DND-41 (cell line): ENCODE measurements at regions not wholly inside any gene's neighbourhood (a gene's known extent, or its start where the extent isn't known, plus 50 kb on each side); places are given as distances from the start of the nearest gene placed in this dataset.
"Not testable (repeated sequence)": the region's sequence is repeated elsewhere in the genome, so short reads cannot be mapped to it uniquely, and the experiment has no call there.

Source experiments
- ATAC-seq: fragments of 200-7000 bp; cut with Tn5 transposase; 3 replicates; pipeline ENCODE4 v1.9.1; 2021; ENCODE audit warnings: low read depth; ENCODE audit not compliant: insufficient read depth
- DNase-seq: peaks from one replicate; pipeline ENCODE4 v3.0.0-alpha.2; 2020
- H2AFZ ChIP-seq: 2 replicates; pipeline ENCODE4 v1.6.0; 2012; ENCODE audit warnings: low read depth, low read length
- H3K27ac ChIP-seq: 2 replicates; pipeline ENCODE4 v1.5.1; 2012; ENCODE audit warnings: low read length, inconsistent platforms
- H3K27me3 ChIP-seq: fragments of 200-600 bp; sonication (generic); 2 replicates; pipeline ENCODE4 v1.6.0; 2012; ENCODE audit warnings: low read length, mild to moderate bottlenecking, inconsistent platforms; ENCODE audit not compliant: insufficient read depth, poor library complexity
- H3K36me3 ChIP-seq: 2 replicates; pipeline ENCODE4 v1.5.1; 2012; ENCODE audit warnings: low read length, inconsistent platforms; ENCODE audit not compliant: insufficient read depth
- H3K4me1 ChIP-seq: 2 replicates; pipeline ENCODE4 v1.5.1; 2012; ENCODE audit warnings: mild to moderate bottlenecking, low read length; ENCODE audit not compliant: insufficient read depth
- H3K4me2 ChIP-seq: 2 replicates; pipeline ENCODE4 v1.6.0; 2012; ENCODE audit warnings: mild to moderate bottlenecking, moderate library complexity, low read length, inconsistent platforms; ENCODE audit not compliant: insufficient read depth
- H3K4me3 ChIP-seq, 2 experiments: fragments of 200-600 bp in 1 of 2; shearing (Covaris generic) in 1 of 2; 2 replicates each; pipeline ENCODE4 v1.5.1; 2012 to 2016; ENCODE audit warnings: inconsistent platforms in 2 of 2, low read length in 2 of 2, mild to moderate bottlenecking in 2 of 2, low read depth in 1 of 2, moderate library complexity in 1 of 2
- H3K79me2 ChIP-seq: 2 replicates; pipeline ENCODE4 v1.6.0; 2012; ENCODE audit warnings: low read length, inconsistent platforms; ENCODE audit not compliant: insufficient read depth
- H3K9ac ChIP-seq: 2 replicates; pipeline ENCODE4 v1.6.0; 2012; ENCODE audit warnings: low read depth, mild to moderate bottlenecking, inconsistent platforms, low read length, moderate library complexity
- H3K9me3 ChIP-seq: 2 replicates; pipeline ENCODE4 v1.5.1; 2012; ENCODE audit warnings: low read length, moderate library complexity, mild to moderate bottlenecking, inconsistent platforms; ENCODE audit not compliant: insufficient read depth, severe bottlenecking
- H4K20me1 ChIP-seq: 2 replicates; pipeline ENCODE4 v1.6.0; 2012; ENCODE audit warnings: low read length; ENCODE audit not compliant: insufficient read depth
- EZH2 ChIP-seq: IDR thresholded peaks from 3 replicates; pipeline ENCODE4 v1.6.1; 2012; ENCODE audit warnings: borderline replicate concordance, low read depth, mild to moderate bottlenecking, moderate library complexity, low read length, inconsistent platforms; ENCODE audit not compliant: severe bottlenecking
- TF ChIP-seq, protein P1 (sequence below): IDR thresholded peaks from 2 replicates; pipeline ENCODE4 v1.5.1; 2012; ENCODE audit warnings: borderline replicate concordance, low read length, moderate library complexity, mild to moderate bottlenecking; ENCODE audit not compliant: poor library complexity, severe bottlenecking; ENCODE audit errors: extremely low read depth

DNA sequence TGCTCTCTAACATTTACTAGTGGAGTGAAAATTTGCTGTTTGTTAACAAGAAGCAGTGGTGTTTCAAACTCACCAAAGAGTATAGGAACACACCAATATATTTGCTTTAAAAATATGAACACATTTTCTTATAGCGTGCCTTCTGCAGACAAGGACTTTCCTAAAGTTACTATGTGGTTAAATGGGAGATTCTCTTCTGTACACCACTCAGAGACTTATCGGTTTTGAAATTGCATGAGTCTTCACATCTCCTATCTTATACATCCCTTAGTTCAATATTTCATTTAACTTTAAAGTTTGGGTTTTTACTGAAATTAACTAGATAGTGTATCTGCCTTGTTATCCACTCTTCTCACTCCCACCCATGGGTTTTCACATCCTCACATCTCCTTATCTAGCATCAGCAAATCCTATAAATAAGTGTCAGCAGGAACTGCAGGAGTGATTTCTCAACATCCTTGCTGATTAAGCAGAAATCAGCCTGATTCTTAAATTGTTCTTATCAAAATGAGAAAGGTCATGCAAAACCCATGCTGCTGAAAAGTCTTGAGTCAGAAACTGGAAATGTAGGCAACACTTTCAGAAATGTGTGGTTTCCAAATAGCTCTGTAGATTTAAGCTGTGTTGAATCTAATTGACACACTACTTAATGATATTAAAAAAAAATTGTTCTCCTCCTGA, 1075.6 kb upstream of the GJE1 start:
- DNase-seq (no peak), ATAC-seq (no peak)
- TF ChIP-seq, protein P1, sequence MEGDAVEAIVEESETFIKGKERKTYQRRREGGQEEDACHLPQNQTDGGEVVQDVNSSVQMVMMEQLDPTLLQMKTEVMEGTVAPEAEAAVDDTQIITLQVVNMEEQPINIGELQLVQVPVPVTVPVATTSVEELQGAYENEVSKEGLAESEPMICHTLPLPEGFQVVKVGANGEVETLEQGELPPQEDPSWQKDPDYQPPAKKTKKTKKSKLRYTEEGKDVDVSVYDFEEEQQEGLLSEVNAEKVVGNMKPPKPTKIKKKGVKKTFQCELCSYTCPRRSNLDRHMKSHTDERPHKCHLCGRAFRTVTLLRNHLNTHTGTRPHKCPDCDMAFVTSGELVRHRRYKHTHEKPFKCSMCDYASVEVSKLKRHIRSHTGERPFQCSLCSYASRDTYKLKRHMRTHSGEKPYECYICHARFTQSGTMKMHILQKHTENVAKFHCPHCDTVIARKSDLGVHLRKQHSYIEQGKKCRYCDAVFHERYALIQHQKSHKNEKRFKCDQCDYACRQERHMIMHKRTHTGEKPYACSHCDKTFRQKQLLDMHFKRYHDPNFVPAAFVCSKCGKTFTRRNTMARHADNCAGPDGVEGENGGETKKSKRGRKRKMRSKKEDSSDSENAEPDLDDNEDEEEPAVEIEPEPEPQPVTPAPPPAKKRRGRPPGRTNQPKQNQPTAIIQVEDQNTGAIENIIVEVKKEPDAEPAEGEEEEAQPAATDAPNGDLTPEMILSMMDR = no peak
- TF ChIP-seq EZH2 = no peak
- Histone ChIP-seq H3K79me2 (no peaks in the 10 kb centered on the region), H3K4me1 (no peaks in the 10 kb centered on the region), H4K20me1 (no peaks in the 10 kb centered on the region), H3K27ac (no peak overlapping the region), H3K36me3 (no peaks in the 10 kb centered on the region), H3K4me3 (no peak overlapping the region), H2AFZ (no peak overlapping the region), H3K9ac (no peak overlapping the region), H3K27me3 (no peaks in the 10 kb centered on the region), H3K9me3 (no peaks in the 10 kb centered on the region), H3K4me2 (no peak overlapping the region)

DNA sequence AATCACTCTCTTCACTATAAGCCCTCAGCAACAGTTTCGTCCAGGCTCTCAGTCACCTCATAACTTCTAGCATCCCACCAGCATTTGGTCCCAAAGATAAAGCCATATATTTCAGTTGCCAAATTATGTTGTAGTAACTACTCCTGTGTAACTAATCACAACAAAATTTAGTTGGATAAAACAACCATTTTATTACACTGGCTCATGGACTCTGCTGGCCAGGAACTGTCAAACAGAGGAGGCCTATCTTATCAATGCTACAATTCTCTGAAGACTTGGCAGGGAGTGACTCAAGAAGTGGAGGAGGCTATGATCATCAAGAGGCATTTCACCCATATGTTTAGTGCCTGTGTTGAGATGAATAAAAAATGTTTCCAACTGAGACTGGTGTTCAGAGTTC, 1082.3 kb upstream of the GJE1 start:
- no peak for DNase-seq
- no peaks in the 10 kb centered on the region for H3K36me3 ChIP-seq
- no peak overlapping the region for H3K4me3 ChIP-seq
- no peaks in the 10 kb centered on the region for H3K4me1 ChIP-seq
- H3K27me3 ChIP-seq = no peaks in the 10 kb centered on the region
- H2AFZ ChIP-seq = no peak overlapping the region
- H3K27ac ChIP-seq = no peak overlapping the region
- no peak overlapping the region for H3K9ac ChIP-seq
- H4K20me1 ChIP-seq = no peaks in the 10 kb centered on the region
- H3K9me3 ChIP-seq = no peaks in the 10 kb centered on the region
- no peak for ATAC-seq
- TF ChIP-seq, protein P1 = no peak
- TF ChIP-seq EZH2 = no peak
- H3K79me2 ChIP-seq = no peaks in the 10 kb centered on the region
- H3K4me2 ChIP-seq = no peak overlapping the region

DNA sequence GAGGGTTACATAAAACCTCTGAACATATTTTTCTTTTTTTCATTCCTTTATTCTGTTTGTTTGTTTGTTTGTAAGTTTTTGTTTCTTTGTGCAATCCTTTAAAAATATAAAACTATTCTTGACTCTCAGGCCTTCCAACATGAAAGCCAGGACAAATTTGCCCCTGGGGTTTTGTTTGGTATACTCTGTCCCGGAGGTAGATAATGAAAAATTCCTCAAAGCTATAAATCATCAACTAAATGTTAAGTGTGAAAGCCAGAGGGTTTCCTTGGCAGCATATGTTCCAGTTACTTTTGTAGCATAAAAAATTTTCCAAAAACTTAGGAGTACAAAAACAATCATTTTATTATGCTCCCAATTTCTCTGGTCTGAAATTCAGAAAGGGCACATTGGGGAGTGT, 1084.3 kb upstream of the GJE1 start:
- no peaks in the 10 kb centered on the region for H3K36me3 ChIP-seq
- no peaks in the 10 kb centered on the region for H3K27me3 ChIP-seq
- H3K79me2 ChIP-seq = no peaks in the 10 kb centered on the region
- no peaks in the 10 kb centered on the region for H3K9me3 ChIP-seq
- no peaks in the 10 kb centered on the region for H3K4me1 ChIP-seq
- no peak overlapping the region for H2AFZ ChIP-seq
- ATAC-seq (no peak), DNase-seq (no peak)
- no peak for TF ChIP-seq EZH2
- TF ChIP-seq, protein P1 = no peak
- no peak overlapping the region for H3K4me2 ChIP-seq
- H4K20me1 ChIP-seq = no peaks in the 10 kb centered on the region
- no peak overlapping the region for H3K9ac ChIP-seq
- no peak overlapping the region for H3K27ac ChIP-seq
- H3K4me3 ChIP-seq = no peak overlapping the region

DNA sequence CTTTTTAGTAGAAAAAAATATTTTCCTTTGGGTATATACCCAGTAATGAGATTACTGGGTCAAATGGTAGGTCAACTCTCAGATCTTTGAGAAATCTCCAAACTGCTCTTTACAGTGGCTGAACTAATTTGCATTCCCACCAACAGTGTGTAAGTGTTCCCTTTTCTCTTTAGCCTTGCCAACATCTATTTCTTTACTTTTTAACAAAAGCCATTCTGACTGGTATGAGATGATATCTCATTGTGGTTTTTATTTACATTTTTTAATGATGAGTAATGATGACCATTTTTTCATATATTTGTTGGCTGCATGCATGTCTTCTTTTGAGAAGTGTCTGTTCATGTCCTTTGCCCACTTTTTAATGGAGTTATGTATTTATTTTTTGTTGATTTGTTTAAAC, 1086.2 kb upstream of the GJE1 start:
- H4K20me1 ChIP-seq, H2AFZ ChIP-seq, H3K27me3 ChIP-seq, H3K27ac ChIP-seq, H3K9ac ChIP-seq, H3K79me2 ChIP-seq, H3K4me2 ChIP-seq, H3K4me1 ChIP-seq, H3K9me3 ChIP-seq, H3K36me3 ChIP-seq, ATAC-seq, DNase-seq, H3K4me3 ChIP-seq: not testable (repeated sequence)
